ENCODE measurements at regions not wholly inside any gene's neighbourhood (a gene's known extent, or its start where the extent isn't known, plus 50 kb on each side); places are given as distances from the start of the nearest gene placed in this dataset.

DNA sequence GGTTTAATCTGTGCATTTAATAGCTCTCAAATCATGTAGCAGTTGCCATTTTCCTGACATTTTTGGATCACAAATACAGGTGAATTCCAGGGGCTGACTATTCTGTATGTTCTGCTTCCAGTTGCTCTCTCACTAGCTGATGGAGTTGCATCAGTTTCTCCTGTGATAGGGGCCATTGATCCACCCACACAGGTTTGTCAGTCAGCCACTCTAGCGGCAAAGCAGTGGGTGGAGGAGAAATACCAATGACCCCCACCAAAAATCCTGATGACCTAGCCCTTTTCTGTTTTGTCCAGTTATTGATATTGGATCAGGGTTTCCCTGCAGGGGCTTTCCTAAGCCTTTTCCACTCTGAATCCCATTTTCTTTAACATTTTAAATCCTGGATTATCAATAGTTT, 72.3 kb upstream of the BTN3A2 start:
- no peak for DNase-seq (ENCODE audit: low spot score)

DNA sequence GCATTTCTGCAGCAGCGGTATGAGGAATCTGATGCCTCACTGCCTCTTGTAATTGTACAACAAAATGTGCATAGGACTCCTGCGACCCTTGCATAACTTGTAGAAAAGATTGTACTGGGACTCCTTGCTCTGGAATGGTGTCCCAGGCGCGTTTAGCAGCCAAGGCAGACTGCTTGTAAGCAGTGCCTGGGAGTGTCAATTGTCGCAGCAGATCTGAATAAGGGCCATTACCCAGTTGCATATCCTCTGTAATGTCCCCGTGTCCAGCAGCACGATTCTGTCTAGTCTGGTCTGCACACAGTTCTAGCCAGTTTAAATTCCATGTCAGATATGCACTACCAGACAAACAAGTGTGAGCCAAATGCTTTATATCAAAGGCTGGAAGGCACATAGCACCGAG, 70.7 kb upstream of the BTN3A2 start:
- DNase-seq (ENCODE audit: low spot score), result no peak

DNA sequence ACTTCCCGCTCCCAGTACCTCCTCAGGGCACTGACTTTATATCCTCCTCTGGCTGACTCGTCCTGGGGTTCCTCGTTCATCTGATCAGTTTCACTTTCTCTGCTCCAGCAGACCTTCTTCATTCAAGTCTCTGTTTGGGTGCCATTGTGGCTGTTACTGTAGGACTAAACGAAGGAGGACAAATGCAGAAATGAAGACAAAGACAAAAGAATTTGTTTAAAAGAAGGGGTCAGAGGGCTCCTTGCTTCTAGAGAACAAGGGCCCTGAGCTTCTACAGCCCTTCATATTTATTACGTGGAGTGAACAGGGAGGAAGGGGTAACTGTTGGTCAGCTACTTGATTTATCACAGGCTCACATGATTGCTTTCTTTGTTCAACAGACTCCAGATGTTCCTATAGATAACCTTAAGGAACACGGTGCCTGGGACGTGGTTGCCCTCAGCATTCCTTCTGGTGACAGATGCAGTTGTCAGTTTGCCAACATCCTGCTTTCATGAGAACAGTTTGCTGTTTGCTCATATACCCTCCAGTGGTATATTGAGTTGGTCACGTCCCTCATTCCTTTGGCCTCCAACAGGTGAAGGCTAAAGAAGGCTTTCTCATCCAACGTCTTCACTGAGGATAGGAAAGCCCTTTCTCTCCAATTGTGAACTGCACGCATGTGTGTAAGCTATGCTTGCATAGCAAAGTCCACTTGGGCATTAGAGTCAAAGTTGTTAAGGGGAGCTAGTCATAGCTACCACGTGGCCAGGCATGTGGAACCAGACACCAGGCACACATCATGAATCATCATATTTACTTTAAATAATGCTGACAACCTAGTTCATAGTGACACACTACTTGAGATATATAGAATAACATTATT, 69.1 kb upstream of the BTN3A2 start:
- DNase-seq (ENCODE audit: low spot score), result no peak

DNA sequence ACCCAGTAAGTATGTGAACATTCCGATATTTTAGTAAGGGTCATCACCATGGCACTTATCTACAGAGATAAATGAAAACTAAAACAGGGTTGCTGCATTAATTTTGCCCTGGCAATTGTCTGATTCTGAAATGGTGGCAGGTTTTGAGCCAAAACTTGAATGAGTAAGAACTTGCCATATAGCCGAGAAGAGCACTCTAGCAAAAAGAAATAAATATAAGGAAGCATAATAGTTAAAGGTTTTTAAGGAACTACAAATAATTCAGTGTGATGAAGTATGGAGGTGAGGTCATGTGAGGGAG, 68.5 kb upstream of the BTN3A2 start:
- no peak for DNase-seq (ENCODE audit: low spot score)

DNA sequence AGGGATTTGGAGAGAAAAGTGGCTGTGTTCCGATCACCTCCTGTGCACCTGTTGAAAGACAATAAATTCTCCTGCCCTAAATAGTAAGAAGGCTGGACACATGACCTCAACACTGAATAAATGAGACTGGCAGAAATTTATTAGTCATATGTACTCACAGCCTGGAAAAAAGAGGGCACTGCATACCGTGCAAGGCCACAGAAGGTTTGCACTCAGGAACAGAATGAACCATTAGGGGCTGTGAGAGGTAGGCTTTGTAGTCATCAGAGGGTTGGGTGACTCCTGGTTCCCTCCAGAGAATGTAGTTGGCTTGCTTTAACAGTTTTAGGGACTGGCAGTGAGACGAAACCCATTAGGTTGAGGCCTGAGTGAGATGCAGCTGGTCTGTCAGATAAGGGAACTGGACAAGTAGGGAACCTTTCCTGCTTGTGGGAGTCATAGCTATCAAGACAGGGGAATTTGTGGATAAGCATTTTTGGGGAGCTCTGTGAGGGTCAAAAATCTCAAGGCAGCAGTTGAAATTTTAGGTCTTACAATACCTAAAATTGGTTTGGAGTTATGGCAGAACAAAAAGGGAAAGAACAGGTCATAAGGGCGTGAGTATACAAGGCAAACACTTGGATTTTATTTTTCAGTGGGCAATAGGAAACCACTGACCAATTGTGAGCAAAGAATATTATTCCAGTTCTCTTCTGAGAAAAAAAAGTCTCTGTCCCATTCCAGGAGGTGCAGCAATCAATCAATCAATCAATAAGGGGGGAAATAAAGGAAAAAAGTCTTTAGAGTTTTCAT, 67.9 kb upstream of the BTN3A2 start:
- no peak for DNase-seq (ENCODE audit: low spot score)

DNA sequence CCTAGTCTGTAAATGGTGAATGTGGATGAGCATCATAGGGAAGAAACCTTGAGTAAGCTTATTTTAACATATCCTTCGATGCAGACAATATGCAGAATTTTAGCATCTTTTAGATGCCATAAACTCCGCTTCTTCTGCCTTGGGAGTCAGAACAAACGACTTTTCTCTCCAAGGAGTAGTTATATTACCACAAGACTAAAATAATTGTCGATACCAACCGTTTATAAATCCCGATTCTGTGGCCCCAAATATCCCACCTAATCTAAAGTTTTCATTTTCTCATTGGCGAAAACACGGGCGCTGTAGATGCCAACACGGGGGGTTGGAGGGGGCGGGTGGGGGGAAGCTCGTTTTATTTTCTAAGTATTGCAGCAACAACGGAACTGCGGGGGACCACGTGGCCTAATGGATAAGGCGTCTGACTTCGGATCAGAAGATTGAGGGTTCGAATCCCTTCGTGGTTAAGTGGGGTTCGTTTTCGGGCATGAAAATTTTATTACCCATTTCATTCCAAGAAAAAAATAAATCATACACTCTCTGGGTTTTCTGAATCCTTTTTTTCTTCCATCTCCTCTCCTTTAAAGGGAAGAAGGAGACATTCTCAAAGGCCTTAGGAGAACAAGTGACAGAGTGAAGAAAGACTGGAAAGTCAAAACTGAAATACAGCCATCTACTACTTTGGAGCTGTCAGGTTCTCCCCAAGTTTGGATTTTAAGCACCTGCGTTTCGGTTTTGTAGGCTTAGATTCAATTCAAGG, 65.5 kb upstream of the BTN3A2 start:
- no peak for DNase-seq (ENCODE audit: low spot score)

DNA sequence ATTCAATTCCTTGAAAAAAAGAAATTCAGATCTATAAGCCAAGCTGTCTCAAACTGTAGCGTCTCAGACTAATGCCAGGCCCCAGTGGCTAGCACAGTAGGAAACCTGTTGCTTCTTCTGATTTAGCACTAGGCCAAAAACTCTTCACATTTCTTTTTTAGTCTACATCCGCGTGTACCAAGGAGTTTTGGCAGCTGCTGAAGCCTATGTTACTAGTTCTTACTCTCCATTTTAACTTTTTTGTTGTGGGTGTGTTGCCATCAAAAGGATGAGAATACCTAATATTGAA, 65.0 kb upstream of the BTN3A2 start:
- no peak for DNase-seq (ENCODE audit: low spot score)

DNA sequence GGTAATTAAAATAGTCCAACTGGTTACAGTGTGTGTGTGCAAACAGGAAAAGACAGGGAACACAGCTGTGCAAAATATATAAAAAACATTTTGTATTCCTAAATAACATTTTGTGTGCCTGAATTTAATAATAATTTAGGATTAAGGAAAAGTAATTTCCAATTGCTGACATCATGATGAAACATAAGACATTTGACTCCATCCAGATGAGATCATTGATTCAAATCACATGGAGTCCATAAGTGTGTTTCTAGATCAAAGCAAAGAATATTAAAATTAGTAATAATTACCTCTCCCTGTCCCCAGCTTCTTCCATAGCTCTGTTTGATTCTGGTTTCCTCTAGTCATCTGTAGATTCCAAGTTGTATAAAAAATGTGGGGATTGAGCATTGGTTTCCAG, 64.6 kb upstream of the BTN3A2 start:
- no peak for DNase-seq (ENCODE audit: low spot score)

DNA sequence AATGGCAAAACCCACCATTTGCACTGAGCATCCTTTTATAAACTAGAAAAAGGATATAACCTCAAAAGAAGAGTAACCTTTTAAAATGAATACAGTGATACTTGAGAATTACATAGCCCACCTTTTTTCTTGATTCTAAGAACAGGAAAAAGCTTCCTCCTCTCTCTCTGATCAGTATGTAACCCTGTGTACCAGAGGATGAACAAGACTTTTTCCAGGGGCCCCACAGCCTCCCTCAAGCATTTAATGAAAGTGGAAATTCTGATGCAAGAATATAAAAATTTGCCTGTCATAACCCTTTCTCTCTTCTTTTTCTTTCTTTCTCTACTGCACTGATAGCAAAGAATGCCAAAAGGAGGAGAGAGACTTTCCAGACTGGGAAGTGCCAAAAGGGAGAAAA, 64.2 kb upstream of the BTN3A2 start:
- DNase-seq (ENCODE audit: low spot score), result no peak

DNA sequence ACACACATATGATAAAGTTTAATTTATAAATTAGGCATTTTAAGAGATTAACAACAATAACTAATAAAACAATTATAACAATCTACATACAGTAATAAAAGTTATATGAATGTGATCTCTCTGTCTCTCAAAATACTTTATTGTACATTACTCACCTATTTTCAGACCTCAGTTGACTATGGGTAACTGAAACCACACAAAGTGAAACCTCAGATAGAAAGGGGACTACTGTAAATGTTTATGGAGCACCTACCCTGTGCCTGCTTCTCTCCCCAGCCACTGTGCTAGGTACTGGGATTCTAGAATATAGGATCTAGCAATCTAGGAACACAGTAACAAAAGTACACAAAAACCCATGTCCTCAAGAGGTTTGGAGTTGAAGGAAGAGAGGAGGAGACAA, 63.4 kb upstream of the BTN3A2 start:
- no peak for DNase-seq (ENCODE audit: low spot score)

DNA sequence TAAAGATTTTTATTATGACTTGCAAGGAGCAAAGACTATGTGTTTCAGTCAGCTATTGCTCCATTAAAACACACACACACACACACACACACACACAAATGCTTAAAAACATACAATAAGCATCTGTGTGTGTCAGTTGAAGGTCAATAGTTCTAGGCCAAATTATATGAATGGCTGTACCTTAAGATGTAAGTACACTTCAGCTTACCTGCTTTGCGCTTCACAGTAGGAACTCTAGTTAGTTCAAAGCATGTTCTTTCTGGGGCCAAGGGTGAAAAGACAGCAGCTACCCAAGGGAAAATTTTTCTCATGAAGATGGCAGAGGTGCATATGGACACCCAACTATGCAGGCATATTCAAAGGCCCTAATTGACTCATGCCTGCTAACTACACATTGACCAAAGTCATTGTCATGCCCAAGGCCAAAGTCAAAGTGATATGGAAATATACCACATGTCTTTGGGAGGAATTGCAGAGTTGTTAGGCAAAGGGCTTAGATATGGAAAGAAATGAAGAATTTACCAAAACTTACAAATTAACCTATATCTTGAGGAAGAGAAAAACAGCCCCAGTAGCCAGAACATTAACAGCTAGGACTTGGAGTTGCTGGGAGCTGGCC, 61.9 kb upstream of the BTN3A2 start:
- no peak for DNase-seq (ENCODE audit: low spot score)

DNA sequence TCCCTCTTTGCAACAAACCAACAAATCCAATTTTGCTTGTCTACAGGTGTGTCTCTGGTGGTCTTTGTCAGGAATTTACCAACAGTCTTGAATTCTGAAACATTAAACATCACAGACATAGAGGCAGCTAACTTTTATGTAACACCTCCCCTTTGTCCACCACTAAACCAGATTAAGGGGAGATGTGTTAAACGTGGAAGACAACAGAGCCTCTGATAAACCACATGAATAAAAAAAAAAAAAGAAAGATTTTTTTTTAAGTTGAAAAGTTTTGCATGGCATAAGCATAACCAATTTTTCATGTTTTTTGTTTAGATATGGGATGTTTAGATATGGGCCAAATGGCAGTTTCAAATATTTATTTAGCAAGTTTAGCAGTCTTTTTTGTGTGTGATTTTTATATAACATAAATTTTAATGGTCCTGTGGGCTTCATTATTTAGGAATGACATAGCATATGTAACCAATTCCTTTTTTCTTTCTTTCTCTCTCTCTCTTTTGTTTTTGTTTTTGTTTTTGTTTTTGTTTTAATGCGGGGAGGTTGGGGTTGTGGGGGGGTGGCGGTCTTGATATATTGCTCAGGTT, 60.7 kb upstream of the BTN3A2 start:
- no peak for DNase-seq (ENCODE audit: low spot score)

DNA sequence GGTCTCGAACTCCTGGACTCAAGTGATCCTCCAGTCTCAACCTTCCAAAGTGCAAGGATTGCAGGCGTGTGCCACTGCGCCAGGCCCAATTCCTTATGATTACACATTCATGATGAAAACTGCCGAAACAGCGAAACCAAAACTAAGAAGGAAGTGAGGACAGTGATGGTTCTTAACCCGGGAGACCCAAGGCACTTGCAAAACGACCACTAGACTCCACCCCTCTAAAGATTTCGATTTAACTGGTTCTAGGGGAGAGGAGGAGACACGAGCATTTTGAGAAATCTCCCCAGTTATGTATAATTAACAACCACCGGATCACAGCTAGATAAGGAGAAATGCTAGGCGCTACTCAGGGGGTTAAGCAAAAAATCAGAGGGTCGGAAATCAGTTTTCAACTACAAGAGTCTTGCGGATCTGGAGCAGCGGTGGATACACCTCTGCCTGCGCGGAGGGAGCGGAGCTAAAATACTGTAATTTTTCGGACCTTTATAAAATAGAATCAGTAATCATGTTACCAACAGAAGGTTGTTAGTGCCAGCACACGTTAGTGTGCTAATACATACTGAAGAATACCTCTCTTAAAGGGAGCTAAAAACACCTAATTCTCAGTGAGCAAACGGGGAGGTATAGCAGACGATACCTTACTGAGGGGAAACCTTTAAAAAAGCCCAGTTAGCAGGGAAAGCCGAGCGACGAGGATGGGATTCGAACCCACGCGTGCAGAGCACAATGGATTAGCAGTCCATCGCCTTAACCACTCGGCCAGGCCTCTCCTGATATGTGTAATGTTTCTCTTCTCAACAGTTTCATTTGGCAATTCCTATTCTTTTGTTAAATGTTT, 60.0 kb upstream of the BTN3A2 start:
- DNase-seq (ENCODE audit: low spot score), result peak; percentile 80

DNA sequence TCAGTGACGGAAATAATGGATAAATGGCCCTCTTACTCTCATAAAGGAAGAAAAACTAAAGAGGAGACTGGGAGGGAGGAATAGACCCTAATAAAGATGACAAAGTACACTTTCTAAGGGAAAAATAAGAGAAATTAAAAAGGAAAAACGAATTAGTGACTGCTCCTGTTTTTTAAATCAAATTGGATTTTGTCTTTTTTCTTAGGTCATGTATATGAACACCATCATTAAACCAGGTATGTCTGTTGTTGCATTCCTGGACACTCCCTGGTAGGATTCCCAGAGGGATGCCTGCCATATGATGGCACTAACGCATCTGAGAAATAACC, 59.4 kb upstream of the BTN3A2 start:
- DNase-seq (ENCODE audit: low spot score), result no peak

DNA sequence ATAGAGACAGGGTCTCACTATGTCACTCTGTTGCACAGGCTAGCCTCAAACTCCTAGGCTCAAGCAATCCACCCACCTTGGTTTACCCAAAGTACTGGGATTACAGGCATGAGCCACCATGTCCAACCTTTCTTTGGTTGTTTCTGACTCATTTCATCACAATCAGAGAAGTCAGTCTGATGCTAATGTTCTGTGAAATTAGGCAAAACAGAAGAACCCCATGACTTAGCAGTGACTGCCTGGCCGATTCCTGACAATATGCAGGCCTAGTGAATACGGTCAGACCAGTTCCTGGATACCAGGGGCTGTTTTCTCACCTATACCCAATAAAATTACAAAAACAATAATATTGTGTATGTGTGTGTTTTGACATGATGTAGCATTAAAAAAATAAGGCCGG, 58.8 kb upstream of the BTN3A2 start:
- DNase-seq (ENCODE audit: low spot score), result no peak

DNA sequence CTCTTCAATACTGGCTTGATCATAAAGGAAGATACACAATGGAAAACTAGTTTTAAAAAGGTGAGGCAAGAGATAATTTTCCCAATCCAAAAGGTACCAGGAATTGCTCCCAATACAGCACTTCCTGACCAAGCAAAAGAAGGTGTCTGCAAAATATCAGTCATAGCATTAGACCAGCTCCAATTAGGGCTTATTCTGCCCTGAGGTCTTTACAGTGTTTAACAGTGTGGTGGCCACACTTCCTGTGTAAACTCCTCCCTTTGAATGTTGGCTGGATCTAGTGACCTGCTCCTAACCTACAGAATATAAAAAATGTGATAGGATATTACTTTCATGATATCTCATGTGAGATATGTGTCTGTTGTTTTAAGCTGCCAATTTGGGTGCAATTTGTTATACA, 57.1 kb upstream of the BTN3A2 start:
- no peak for DNase-seq (ENCODE audit: low spot score)

DNA sequence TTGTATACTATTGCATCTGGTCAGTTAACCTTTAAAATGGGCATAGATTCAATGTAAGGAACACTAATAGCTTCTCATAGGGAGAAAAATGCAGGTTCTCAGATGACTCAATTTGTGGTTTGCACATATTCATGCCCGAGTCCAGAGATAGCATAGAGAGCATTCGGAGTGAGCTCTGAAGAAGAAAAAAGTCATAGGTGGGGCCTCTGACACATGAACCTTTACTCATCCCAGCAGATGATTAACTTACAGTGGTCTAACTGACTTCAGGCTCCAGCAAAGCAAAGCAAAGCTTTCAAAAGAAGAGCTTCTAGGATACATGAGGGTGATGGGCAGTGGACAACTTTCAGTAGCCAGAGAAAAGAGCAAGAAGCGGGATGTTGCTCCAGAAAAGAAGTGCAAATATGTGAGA, 55.3 kb upstream of the BTN3A2 start:
- no peak for DNase-seq (ENCODE audit: low spot score)

DNA sequence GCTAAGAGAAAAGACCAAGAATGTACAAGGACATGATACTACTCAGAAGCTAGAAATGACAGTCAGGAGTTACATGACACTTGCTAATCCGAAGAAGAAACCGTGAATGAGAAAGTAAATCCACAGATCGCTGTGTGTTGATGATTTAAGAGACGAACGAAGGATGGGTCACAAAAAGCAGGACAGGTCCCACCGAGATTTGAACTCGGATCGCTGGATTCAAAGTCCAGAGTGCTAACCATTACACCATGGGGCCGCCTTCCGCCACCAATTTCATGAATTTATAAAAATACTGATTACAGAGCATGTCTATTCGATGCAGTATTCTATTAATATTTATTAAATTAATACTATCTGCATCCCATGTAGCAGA, 54.0 kb upstream of the BTN3A2 start:
- DNase-seq (ENCODE audit: low spot score), result peak; percentile 54

DNA sequence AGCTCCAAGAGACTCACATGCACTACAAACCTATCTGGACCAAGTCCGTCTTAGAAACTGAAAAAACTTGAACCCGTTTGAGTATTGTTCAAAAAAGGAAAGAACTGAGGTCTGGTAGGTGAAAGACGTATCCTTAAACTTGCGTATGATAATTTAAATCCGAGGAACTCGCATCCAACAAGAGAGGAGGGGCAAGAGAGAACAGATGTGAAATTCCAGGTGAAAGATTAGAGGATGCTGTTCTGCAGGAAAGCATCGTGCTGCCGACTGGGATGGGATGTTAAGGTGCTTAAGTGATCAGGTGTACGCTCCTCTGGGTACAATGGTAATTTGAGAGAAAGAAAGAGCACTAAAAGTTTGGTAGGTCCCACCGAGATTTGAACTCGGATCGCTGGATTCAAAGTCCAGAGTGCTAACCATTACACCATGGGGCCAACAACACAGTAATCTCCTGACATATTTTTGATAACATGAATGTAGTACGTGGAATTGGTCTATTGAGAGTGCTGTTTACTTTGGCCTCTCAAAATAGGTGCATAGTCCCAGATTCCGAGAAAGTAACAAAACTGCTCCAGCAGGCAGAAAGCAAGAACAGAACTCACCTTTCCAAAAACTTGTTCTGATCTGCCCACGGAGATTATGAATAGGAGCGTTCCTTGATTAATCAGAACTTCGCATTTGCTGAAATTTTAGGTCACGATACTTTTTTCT, 53.5 kb upstream of the BTN3A2 start:
- peak; percentile 84 for DNase-seq (ENCODE audit: low spot score)

DNA sequence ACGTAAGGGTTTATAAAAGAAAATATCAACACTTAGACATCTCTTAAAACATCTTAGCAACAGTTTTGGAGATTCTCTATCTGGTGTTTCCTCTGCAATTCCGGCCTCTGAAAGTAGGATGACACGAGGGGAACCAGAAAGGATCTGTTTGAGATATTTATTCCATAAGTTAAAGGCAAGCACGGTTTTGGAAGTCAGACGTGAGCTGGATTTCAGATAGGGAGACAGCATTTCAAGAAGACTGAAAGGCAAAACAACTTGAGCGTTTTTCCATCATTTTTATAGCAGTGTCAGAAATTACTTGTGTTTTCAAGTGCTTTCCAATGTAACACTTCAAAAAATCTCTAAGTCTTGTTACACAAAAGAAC, 52.9 kb upstream of the BTN3A2 start:
- peak; percentile 72 for DNase-seq (ENCODE audit: low spot score)
